HG02610 (cell line): ENCODE measurements at regions not wholly inside any gene's neighbourhood (a gene's known extent, or its start where the extent isn't known, plus 50 kb on each side); places are given as distances from the start of the nearest gene placed in this dataset.

Source experiments
- ATAC-seq: cut with Tn5 transposase; IDR thresholded peaks from one replicate; pipeline ENCODE4 v1.9.1; 2021; ENCODE audit warnings: mild to moderate bottlenecking, moderate library complexity; ENCODE audit not compliant: unreplicated experiment

DNA sequence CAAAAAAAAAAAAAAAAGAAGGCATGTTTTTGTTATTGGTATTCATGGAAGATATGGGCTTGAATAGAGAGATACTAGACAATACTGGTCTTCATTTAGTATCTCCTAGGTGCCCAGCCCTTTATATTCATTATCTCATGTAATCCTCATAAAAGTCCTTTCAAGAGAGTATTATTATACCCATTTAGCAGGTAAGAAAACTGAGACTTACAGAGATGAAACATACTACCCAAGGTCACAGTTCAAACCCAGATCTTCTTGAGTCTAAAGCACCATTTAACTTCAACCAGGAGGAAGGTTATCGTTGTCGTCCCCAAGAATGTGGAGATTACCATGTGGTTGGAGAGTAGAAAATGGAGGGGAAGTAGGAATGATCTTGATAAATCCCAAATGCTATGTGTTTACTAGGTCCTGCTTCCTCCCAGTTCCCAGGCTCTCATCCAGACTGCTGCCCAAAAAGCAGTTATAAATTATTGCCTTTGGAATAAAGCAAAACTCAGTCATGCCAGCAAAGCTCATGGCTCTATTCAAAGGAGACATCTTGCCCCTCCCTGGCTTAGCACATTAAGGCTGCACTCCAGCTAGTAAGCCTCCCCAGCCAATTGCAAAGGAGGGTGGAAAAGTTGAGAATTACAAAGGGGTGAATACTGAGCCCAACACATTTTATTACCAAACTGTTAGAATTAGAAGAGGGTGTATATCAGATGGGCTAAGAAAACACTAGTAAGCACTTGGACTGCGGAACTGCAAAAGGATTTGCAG lies 163.9 kb downstream of the PIK3R1 start:
- ATAC-seq = no peak

DNA sequence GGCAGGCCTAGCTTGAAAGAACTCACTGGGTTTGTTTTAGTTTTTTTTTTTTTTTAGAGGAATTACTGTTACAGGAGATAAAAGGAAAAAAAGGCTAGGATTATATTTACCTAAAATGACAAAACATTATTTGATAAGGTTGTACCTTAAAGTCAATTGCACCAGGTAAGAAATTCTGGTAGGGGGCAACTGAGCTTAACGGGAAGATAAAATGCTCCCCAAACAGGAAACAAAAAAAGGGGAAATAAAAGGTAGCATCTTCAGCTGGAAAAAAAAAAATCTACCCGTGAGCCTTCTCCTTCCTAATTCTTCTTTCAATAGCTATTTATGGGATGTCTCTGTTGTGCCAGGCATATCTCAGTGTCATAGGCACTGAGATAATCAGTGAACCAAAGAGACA lies 164.5 kb downstream of the PIK3R1 start:
- no peak for ATAC-seq

DNA sequence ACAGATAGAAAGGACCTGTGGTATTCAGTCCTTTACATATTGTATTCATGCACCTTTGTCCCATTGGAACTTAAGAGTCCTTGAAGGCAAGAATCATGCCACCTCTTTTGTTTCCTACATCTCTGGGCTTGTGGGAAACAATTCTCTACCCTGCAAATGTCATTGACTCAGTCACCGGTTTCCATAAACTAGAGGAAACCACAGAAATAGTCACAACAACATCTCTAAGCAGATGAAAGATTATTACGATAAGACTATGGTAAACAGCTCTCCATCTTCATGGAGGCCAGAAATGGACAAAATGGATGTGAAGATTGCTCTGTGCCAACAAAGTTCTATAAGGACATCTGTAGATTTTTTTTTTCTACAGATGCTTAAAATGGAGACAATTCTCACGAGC lies 165.5 kb downstream of the PIK3R1 start:
- no peak for ATAC-seq

DNA sequence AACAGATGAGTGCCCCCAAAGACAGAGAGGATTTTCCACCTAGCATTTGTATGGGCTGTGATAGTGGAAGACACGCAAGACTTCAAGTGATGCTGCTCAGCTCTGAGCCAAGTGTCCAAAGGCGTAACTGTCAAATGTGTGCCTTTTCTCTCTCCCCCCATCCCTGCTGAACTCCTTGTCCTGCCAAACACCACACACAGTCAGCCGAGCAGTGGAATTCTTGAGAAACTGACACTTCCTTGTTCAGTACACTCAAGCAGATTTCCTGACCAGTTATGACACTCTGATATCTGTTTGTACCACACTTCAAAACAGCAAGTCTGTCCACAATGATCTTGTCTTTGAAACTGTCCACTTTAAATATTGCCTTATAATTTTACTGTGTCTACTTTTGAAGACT lies 166.4 kb downstream of the PIK3R1 start:
- no peak for ATAC-seq

DNA sequence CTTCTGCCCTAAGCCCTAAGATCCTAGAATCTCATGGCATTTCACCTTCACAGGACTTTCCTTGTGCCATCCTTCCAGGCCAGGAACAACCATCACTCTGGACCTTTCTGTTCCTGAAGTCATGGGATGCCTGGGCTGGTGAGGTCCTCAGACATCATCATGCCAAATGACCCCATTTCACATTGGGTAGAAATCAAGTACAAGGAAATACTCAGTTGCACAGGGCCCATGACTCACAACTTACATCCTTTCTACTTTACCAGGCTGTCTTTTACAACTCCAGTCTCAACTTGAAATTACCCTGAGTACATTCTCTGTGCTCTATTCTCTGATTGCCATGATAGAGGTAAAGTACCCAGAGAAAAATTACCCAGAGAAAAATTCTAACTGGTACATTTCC lies 167.1 kb downstream of the PIK3R1 start:
- ATAC-seq = no peak

DNA sequence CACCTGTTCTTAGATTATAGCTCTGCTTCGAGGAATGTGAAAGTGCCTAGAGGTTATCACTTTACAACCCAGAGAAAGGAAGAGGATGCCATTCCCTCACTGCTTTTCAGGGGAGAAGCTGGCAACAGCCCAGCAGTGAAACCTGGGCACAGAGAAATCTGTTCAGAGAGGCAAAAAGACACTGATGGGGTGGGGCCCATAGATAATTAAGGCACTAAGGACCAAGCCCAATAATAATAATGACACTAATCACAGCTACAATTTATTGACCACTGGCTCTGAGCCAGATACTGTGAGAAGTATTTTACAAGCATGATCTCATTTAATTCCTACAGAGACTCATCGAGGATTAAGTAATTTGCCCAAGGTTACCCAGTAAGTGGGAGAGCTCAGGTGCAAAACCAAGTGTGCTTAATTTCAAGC lies 168.3 kb downstream of the PIK3R1 start:
- ATAC-seq = no peak

DNA sequence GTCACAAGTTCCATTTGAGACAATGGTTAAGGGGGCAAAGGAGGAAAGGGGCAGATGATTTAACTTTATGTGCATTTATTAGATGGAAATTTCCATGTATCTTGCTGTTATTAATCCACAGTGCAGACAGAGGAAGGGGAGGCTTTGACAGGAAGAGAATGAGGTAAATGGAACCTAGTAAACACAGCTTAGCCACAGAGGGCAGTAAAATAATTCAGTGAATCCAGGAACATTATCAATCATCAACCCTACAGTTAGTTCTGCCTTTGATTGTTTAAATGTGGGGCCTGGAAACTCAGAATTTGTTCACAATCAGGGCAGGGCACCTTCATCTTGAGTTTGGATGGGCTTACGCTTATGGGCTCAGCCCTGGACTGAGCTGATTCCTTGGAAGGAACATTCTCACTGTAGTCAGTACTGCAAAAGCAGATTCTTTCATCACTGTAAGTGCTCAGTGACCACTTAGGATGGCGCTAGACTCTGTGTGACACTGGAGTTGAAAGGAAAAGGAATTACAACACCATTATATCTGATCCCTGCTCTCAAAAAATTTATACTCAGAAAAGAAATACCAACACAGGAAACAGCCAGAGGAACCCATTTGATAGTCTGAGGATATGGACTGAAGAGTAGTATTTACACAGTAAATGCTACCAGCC lies 169.5 kb downstream of the PIK3R1 start:
- ATAC-seq = no peak

DNA sequence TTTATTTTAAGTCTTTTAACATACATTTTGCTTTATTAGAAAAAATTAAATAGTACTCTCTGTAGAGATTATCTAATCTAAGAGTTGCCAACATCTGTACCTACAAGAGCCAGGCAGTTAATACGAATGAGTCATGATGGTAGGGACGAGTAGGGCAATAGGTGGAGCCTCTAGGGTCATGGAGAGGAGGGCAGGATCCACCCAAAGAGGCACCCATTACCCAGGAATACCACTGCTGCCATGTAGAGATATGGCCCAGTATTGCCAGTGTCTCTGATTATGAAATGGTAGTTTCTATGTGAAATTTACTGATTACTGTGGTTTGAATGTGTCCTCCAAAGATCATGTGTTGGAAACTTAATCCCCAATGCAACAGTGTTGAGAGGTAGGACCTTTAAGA lies 170.4 kb downstream of the PIK3R1 start:
- no peak for ATAC-seq

DNA sequence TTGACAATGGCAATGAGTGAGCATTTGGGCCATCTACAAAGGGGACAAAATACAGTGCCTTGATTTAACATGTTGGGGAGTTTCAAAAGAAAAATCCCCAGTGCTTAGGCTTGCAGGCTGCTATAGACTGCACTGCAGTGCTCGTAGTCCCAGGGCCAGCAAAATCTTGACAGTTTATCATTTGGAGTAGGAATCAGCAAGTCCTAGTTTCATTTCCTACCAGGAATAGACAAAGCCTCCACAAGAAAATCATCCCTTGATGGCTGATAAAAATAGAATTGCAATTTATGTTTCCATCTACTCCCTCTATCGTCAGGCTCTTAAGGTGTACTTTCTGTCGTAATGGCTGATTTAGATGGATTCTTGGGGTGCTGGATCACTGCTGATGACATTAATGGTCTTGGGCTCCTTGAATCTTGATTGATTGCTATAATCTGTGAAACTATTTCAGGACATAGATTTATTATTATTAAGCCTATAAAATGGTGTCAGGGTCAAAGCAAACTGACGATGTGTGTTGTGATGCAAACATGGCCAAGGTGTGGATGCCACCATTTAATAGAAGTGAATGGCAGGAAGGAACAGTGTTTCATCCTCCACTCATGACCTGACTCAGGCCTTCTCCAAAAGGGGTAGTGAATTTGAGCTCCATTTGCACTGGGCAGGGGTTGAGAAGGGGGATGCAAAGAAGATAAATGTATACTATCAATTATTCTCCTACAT lies 171.7 kb downstream of the PIK3R1 start:
- no peak for ATAC-seq

DNA sequence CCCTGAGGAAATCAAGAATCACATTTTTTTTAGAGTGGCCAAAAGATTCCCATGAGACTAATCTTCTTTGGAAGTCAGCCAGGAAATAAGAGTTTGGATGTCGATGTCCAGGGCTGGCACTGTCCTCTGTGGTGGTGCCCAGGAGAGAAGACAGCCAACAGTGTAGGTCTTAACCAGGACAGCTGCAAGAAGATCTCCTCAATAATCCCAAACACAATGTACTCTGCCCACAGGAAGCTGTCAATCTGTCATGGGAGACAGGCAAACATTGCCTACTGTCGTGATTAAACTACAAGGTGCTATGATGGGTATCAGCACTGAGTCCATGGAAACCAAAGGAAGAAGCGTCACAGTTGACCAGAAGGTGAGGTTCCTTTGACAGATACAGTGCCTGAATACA lies 174.1 kb downstream of the PIK3R1 start:
- no peak for ATAC-seq

DNA sequence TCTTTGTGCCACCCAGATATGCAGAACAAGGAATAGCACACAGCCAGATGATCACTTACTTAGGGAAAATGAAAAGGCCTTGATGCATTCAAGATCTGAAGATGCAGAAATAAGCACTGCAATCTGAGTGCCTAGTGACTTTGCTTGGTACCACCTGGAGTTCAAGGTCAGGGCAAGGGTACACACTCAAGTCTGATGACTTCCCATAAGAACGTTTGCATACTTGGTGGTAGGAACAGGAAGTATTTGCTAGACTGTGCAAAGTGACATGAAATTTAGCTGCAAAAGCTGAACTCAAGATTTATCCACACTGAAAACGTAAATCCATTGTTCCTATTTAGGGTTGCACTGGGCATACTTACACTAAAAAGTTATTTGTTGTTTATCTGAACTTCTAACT lies 177.1 kb downstream of the PIK3R1 start:
- ATAC-seq = no peak

DNA sequence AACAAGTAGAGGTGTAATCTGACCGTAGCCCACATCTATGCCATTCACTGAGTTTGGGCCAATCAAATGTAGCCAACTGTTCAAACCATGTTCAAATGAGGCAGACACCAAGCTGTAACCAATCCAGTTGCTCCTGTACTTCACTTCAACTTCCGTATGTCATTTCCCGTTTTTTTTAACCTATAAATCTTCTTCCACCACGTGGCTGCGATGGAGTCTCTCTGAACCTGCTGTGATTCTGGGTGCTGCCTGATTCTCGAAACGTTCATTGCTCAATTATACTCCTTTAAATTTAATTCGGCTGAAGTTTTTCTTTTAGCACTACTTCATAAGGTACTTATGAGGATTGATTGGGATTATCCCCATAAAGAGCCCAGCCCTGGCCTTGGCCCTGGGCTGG lies 179.7 kb downstream of the PIK3R1 start:
- no peak for ATAC-seq

DNA sequence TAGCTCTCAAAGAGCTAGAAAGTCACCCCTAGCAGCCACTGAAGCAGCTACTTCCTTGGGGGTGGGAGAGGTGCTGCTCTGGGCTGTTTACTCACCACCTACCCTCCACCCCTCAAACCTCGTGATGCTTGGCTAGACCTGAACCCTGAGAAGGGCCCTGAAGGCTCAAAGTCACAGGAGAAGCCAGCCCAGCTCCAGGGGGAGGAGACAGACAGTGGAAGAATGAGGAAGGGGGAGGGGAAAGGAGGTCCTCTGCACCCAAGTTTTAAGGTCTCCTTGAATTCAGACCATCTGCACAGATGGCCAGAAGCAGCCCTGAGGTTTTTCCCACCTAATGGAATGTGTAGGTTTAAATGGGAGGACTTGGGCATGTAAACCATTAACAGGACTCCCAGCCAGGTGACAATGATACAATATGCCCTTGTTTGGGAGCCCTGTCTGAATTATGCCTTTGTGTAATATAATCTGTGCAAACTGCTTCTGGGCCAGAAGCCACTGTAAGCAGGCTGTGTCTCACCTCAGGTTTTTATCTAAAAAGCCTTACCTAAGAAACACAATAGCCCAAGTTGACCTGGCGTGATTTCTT lies 180.5 kb downstream of the PIK3R1 start:
- ATAC-seq = no peak

DNA sequence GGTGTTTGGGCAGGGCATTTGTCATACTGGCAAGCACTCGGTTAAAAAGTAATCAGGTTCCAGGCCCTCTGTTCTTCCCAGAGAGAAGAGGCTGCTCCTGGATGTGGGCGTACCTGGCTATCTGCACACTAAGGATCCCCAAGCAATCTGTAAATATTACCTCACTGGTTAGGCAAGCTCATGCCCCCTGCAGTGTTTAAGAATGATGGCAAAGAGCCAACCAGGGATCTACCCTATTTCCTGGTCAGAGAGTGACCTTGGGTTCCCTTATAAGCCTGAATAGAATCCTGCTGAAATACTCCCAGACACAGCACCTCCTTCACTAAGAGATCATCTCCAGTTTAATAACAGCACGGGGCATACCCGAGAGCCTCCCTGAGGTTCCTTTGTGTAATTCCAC lies 181.2 kb downstream of the PIK3R1 start:
- ATAC-seq = no peak

DNA sequence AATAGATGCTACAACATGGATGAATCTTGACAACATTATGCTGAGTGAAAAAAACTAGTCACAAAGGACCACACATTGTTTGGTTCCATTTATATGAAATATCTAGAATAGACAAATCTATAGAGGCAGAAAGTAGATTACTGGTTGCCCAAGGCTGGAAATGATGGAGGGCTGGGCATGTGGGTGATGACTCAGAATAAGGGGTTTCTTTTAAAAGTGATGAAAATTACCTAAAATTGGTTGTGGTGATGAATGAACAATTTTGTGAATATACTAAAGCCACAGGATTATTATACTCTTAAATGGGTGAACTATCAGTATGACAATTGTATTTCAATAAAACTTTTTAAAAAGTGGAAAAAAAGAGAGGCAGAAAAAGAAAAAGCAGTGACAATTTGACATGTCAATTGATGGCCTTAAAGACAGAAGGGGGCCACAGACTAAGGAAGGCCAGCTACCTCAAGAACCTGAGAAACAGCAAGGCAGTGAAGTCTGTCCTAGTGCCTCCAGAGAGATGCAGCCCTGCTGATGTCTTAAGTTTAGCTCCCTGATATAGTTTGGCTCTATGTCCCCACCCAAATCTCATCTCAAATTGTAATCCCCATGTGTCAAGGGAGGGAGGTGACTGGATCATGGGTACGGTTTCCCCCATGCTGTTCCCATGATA lies 182.7 kb downstream of the PIK3R1 start:
- ATAC-seq = no peak

DNA sequence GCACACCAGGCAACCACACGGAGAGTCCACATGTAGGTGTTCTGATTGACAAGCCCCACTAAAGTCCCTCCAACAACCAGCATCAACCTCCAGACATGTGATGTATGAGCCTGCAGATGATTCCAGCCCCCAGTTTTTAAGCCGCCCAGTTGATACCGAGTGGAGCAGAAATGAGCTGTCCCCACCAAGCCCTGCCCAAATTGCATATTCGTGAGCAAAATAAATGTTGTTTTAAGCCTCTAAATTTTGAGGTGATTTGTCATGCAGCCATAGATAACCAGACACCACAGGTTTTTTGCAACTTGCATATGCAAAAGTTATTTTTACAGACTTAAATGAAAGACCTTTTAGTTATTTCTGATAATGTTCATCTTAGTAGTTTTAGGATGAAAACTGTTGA lies 187.7 kb downstream of the PIK3R1 start:
- ATAC-seq = no peak

DNA sequence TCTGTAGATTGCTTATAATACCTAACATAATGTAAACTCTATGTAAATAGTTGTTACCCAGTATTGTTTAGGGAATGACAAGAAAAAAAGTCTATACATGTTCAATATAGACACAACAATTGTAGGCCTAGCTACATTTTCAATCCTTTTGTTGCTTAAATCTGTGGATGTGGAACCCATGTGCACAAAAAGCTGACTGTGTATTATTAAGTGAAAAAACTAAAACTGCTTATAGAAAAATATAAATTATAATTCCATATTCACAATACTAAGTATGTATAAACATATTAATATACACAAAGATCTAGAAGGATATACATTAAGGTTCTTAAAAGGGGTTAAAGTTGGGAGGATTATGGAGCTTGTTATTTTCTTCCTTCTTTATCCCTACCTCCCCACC lies 188.7 kb downstream of the PIK3R1 start:
- no peak for ATAC-seq

DNA sequence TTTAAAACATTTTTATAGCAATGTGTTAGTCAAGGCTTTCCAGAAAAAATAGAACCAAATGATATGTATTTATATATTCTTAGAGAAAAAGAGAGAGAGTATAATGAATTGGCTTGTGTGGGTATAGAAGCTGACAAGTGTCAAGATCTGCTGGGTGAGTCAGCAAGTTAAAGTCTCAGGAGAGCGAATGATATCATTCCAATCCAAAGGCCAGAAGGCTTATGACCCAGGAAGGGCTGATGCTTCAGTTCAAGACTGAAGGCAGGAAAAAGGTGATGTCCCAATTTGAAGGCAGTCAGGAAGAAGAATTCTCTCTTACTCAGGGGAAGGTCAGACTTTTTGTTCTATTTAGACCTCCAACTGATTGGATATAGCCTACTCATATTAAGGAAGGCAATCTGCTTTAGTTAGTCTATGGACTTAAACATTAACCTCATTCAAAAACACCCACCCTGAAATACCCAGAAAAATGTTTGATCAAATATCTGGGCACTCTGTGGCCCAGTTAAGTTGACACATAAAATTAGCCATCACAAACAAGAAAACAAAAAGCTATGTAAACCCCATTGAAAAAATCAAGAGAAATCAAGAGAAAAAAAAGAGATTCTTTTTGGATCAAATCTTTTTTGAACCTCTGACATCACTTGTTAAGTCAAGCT lies 189.6 kb downstream of the PIK3R1 start:
- no peak for ATAC-seq

DNA sequence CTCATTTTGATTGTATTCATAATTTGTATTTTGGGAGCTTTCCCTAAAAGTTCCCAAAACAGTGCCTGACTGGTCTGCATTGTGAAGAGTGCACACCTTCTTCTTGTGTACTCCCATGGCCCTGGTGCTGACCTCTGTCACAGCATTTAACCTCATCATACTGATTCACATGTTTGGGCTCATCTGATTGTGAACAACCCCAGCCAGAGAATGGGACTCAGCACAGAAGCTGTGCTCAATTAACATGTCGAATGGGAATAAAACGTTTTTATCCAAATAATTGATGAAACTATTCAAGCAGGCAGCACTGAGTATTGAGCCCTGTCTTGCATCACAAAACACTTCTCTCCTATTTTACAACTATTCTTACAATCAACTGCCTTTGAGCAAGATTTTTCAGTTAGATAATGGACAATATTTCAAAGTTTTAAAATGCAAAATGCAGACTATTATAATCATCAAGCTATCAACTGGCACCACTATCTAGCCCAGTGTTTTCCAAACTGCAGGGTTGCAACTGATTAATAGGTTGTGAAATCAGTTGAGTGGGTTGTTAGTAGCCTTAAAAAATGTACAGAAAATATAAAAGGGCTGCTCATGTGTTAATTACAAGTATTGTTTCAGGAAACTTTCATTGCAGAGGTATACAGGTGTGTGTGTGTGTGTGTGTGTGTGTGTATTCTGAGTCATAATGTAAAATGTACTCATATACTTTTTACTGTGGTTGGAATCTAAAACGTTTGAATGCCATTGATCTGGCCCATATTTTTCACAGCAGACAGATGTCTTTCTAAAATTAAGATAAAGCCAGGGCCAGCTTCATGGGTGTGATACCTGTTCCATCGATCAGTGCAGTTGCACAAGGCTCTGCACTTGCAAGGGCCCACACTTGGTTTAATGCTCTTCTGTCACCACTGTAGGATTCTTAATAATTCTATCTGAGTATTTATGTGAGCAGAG lies 190.5 kb downstream of the PIK3R1 start:
- peak; percentile 42 for ATAC-seq
